RKO (cell line): ENCODE measurements at regions not wholly inside any gene's neighbourhood (a gene's known extent, or its start where the extent isn't known, plus 50 kb on each side); places are given as distances from the start of the nearest gene placed in this dataset.
"Not testable (repeated sequence)": the region's sequence is repeated elsewhere in the genome, so short reads cannot be mapped to it uniquely, and the experiment has no call there.

Experiments
- DNase-seq: peaks from one replicate; pipeline ENCODE4 v3.0.0-alpha.2; 2016; ENCODE audit warnings: low spot score

DNA sequence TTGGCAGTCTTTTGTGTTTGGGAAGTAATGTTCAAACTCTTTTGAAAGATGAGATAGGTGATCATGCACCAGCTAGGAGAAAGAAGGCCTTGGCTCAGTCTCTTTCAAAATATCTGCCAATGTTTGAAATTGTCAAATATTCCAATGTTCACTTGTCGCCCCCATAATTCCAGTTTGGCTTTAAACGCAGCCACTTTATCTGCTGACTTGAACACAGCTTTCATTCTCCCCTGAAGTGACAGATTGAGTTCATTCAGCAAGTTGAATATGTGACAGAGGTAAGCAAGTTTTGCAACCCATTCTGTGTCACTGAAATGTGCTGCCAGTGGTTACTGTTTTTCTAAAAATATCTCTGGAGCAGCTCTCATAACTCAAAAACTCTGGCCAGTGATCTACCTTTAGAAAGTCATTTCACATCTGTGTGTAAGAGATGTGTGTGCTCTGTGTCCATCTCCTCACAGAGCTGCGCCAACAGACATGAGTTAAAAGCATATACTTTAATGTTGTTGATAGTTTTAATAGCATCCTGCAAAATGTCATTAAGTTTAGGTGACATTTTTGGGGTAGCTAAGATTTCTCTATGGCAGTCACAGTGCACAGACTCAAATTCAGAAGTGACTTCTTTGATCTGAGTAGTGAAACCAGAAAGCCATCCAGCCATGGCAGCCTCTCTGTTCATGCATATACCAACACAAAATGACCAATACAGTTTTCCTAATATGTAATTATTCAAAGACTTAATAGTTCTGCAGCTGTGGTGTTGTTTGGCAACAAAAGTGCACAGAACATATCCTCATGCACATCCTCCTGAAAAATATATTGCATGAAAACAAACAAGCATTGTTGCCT is 614.3 kb upstream of the MIS18BP1 start:
- no peak for DNase-seq

DNA sequence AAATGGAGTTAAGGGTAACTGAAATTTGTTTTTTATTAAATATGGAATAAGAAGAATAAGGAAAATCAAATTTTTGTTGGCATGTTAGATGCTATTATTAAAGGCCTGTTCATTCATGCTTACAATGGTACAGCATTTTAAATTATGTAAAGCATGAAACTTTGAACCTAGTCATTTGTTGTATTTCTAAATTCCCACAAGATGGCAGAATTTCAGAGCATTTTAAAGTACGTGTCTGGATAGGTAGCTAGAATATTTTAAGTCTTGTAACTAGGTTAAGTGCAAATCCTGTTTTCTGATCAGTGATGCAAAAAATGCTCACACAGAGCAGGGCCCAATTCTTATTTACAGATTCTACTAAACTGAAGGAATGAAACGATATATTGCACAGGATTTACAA is 585.6 kb upstream of the MIS18BP1 start:
- DNase-seq, result peak; percentile 46

DNA sequence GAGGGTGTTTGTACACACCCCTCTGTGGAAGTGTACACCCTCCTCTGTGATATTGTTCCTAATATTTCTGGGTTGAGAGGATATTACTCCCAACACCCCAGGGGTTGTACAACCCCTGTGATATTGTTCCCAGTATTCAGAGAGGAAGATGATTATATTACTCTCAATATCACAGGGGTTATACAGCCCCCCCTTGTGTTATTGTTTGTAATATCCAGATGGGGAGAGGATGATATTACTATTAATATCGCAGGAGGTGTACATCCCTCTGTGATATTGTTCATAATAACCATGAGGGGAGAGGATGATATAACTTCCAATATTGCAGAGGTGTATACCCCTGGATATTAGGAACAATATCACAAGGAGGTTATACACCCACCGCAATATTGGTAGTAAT is 566.1 kb upstream of the MIS18BP1 start:
- no peak for DNase-seq

DNA sequence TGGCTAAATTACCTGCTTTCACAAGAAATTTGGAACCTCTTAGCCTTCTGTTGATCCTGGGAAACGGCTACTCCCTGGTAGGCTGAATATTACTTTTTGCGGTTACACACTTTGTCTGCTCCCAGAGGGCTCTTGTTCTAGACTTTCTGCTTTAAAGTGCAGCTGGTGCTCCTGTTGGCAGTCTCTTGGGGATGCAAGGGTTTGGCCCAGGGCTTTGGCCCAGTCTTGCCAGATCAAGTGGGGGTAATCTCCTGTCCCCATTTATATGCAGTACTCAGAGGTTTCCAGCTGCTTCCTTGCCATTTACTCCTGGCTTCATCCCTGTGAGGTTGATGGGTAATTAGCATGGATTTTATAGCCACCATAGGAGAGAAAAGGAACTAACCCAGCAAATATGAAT is 558.2 kb upstream of the MIS18BP1 start:
- no peak for DNase-seq

DNA sequence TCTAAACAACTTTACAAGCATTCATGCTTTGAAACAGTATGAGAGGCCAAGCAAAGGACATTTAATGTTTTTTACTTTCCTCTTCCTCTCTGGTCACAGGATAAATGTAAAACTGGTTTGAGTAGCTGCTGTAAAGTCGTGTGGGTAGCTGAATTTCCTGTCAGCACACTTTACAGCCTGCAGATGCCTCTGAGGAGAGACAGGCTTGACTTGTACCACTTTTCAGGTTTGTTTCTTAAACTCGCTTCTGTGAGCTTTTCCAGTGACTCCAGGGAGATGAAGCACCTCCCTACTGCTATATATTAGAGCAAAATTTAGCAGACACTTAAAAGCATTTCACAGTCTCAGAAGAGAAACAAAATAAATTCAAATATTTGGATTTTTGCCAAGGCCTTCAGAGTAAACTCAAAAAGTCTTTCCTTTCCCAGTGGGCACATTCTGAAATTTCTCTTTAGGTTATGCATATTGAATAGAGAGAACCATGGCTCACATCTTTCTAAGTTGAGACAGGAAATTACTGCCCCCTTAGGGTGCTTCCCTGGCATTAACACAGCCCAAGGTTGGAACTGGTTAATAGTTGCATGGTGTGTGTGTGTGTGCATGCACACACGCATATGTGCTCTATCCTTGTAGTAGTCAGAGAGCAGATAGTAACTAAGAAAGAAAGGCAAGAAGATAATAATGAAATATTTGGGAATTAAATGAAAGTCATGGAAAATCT is 557.3 kb upstream of the MIS18BP1 start:
- no peak for DNase-seq

DNA sequence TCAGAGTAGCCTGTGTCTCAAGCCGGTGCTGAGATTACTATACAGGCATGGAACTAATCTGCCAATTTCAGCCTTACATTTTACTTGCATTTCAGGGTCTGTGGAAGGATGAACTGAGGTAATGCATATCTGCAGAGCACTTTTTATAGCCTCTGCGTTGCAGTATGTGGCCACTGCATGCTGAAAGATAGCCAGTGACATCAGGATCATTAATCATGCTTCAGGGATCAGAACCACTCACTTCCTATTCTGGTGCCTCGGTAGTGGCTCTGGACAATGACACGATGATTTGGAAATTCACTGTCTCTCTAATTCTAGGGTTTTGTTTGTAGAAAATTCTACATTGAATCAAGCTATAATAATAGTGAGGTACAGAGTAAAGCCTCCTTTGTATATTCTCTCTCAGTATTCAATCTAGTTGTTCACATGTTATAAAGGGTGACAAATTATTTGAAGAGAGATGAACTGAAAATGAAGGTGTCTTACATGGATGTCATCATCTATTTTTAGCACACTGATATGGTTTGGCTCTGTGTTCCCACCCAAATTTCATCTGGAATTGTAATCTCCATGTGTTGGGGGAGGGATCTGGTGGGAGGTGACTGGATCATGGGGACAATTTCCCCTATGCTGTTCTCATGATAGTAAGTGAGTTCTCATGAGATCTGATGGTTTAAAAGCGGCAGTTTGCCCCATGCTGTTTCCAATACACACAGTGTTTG is 554.3 kb upstream of the MIS18BP1 start:
- no peak for DNase-seq

DNA sequence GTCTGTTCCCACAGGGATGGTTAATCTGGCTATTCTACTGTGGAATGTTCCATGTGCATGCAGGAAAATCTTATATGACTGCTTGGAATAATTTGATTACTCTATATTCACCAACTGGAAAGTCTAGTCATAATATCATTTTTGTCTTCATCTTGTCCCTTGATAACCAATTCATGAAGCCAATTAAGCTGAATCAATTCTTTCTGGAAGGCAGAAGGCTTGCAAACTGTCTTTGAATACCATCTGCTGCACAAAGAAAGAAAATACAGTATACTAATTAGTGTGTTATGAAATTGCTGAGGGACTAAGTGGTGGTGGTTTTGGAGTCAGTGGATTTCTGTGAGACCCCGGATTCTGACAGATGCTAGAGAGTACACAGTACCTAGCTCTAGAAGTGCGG is 546.5 kb upstream of the MIS18BP1 start:
- DNase-seq, result no peak

DNA sequence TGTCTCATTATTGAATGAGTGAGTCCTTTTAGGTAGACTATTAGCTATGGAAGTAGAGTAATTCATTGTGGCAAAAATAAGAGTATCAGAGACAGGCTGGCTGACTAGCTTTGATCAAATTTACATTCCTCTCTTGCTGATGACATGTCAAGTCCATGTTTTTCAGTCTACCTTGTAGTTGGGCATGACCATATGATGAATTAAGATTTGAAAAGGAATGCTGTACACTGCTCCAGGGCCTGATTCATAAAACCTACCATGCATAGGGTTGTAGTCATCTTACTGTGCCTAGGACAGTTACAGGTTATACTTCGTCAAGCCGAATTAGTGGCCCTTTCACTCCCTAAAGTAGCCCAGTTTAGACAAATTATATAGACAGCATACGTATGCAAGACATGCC is 545.7 kb upstream of the MIS18BP1 start:
- no peak for DNase-seq

DNA sequence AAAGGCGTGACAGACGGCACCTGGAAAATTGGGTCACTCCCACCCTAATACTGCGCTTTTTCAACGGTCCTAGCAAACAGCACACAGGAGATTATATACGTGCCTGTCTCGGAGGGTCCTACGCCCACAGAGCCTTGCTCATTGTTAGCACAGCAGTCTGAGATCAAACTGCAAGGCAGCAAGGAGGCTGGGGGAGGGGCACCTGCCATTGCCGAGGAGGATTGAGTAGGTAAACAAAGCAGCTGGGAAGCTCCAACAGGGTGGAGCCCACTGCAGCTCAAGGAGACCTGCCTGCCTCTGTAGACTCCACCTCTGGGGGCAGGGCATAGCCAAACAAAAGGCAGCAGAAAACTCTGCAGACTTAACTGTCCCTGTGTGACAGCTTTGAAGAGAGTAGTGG is 543.0 kb upstream of the MIS18BP1 start:
- not testable (repeated sequence) for DNase-seq

DNA sequence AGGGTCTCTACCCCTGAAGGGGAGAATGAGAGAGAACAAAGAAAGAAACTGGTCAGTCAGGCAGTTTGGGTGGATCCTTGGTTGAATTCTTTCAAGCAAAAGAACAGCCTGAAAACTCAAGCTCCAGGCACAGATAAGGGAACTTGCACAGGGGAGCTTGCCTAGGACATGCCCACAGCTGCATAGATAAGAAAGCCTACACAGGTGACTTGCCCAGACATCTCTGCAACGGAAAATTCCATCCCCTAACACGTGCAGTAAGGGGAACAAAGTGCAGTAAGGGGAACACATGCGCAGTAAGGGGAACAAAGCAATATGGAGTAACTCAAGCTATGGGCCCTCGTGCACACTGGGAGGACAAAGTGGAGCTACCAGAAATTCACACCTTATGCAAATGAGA is 540.1 kb upstream of the MIS18BP1 start:
- no peak for DNase-seq

DNA sequence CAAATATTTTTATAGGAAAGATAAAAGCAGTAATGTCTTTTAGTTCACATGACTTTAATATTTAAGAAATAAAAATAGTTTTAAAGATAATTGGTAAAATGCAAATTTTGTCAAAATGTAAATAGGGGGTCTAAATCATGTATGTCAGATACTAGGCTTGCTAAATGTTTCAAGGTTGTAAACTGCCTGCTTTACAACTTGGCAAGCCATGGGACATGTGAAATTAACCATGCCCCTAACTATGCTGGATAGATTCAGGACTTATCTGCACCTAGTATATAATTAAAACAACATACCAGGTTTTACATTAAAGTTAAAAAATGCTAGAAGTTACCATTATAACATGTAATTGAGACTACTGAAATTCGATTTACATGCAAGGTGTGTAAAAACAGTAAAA is 537.3 kb upstream of the MIS18BP1 start:
- DNase-seq, result no peak

DNA sequence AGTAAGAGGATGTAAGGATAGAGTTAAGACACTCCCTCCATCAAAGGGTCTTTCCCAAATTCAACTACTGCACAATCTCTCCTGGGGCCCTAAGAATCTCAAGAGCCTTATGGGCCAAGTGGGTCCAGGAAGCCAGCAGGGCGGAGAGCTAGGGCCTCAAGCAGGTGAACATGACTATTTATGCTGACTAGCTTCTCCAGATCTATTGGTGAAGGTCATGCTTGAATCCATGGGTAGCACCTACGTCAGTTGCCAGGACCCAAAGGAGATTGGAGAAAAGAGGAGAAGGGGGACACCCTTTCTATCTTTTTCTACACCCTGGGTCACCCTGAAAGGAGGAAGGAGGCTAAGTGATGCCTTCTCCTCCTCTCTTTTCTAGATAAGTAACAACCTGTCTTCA is 534.2 kb upstream of the MIS18BP1 start:
- no peak for DNase-seq

DNA sequence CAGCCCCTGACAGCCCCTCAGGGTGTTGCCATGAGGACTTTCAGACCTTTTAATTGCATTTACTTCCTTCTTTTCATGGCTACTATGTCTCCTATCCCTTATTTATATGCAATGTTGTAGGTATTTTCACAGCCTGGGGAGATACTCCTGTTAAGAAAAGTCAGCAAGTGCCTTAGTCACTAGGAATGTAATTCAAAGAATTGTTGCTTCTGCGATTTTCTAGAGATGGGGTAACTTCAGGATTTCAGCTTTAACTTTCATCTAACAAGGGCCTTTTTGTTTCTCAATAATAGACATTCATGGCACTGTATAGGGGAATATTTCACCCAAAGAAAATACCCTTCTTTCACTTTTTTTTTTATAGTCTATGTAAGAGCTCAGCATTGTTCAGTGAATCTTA is 533.3 kb upstream of the MIS18BP1 start:
- no peak for DNase-seq

DNA sequence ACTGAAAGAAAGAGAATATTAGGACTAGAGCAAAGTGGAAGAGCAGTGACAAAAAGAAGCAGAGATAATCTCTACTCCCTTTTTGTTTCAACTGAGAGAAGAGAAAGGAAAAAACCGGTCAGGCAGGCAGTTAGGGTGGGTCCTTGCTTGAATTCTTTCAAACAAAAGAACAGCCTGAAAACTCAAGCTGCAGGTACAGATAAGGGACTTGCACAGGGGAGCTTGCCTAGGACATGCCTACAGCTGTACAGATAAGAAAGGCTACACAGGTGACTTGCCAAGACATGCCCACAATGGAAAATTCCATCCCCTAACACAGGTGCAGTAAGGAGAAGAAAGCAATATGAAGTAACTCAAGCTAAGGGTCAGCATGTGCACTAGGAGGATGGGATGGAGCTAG is 532.2 kb upstream of the MIS18BP1 start:
- DNase-seq, result no peak

DNA sequence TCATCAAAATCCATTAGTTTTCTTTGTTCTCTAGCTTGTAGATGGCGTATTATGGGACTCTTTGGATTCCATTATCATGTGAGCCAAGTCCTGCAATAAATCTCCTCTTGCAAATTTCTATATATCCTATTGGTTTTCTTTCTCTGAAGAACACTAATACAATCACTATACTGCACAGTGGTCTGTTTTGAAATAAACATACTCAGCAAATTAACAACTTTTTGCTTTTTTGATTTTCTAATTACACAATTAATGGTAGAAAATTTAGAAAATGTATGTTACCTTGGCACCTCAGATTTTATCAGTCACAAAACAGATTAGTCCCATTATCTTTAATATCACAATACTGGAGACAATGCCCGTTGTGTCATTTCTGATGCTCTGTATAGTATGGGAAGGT is 513.2 kb upstream of the MIS18BP1 start:
- no peak for DNase-seq

DNA sequence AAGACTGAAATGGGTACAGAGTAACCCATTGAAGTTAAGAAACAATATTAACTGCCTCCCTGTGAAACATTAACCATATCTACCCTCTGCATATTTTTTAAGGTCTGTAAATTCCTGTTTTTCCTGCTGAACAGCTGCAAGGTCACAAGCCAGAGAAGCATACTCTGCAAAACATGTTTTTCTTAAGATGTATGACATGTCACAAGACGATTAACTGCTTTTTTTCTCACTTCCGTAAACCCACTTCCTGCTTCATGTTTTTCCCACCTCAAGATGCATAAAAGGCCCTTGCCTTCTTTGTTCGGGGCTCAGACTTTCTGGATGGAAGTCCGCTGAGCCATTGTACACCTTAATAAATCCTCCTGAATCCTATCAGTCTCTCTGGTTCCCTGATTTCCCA is 504.7 kb upstream of the MIS18BP1 start:
- DNase-seq, result no peak

DNA sequence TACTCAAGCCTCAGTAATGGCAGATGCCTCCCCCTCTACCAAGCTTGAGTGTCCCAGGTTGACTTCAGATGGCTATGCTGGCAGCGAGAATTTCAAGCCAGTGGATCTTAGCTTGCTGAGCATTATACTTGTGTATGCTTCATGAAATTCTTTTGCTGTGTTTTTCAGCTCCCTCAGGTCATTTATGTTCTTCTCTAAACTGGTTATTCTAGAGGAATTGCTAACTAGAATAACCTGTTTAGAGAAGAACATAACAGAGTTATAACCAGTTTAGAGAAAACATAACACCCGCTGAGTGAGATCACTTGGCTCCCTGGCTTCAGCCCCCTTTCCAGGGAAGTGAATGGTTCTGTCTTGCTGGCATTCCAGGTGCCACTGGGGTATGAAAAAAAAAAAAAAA is 503.4 kb upstream of the MIS18BP1 start:
- DNase-seq, result not testable (repeated sequence)

DNA sequence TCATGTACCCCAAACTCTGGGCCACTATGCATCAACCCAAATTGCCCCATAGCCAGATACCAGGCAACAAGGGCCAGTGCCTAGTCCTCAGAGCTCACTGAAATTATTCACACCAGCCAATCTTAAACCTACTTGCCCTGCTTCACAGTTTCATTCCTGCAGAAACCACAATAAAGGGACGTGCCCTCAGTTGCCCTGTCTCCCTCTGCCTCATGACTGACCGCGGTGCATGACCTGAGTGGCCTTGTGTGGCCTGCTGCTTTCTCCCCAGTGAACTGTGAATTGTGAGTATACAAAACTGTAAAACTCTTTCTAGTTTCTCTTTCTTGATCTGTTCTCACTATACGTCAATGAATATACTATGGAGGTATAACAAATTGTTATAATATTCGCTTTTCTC is 490.9 kb upstream of the MIS18BP1 start:
- DNase-seq, result no peak

DNA sequence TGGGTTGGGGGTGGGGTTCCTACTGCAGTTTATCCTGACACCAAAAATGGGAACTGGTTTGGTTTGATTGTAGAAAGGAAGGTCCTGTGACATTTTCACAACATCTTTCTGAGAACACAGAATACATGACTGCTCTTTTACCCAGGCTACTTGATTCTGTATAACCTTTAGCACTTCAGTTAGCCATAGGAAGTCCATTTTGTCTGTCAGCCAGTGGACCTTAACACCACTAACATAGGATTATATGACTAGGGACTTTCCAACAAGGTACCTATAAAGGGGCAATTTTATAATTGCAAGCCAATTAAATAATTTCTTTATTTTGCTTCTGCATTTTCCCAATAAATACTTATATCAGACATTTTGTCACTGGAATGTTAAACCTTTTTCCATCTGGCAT is 489.2 kb upstream of the MIS18BP1 start:
- no peak for DNase-seq

DNA sequence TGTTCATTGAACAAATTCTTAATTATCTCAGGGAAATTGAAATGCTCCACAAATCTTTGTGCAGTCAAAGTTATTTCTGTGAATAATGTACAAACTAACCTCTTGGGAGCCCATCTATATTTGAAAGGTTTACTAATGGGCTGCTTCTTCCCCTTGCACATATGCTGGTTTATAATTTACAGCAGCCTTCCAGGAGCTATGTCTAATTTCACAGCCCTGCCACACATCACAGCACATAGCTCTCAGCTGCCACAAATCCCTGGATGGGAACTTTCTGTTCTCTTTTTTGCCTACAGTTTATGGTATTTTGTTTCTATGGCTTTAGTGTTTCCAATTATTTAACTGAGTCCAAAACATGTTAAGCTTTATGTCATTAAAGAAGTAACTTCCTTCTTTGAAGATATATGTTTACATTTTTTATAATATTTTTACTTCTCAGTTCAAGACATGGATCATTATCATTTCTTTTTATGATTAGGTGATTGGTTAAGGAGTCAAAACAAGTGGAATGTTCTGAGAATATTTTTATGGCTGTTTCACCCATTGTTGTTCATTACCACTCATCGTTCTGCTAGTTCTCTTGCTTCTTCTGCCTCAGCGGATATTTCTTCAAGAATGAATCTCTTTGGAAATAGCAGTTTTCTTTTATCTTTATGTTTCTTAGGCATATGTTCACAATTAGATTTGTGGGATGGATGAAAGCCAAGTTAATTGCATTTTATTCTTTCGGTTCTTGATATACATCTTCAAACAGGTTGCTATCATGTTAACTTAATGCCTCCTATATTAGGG is 475.6 kb upstream of the MIS18BP1 start:
- no peak for DNase-seq

DNA sequence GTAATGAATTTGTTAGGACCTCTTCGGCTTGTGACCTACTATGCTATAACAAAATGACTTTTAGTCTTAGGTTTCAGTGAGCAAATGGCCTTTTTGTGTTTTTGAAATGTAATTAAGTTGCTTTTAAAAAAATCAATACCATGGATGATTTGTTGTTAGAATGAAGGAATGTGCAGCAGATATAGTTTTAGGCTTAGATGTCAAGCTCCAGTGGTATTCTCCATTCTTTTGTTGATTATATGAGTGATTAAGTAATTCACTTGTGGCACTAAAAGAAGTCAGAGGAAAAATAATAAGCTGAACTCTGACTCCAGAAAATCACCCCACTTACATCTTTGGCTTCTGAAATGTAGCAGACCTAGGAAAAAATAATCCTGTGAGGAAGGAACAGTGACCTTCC is 474.1 kb upstream of the MIS18BP1 start:
- no peak for DNase-seq

DNA sequence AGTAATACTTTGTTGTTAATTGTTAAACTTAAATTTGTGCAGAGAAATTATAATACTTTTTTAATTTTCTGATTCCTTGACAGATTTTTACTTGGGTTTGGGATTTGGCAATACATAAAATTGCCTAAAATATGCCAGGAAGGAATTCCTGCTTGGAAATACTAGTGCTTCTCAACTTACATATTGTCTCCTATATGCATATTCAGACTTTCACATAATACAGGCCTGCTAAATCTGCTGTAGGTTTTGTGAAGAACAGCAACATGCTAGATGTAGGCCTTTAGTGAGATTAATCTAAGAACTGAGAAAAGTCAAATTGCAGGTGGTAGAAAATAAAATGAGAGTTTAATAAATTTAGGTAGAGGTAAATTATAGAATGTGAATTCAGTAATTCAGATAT is 468.5 kb upstream of the MIS18BP1 start:
- no peak for DNase-seq
